ENCODE measurements at regions not wholly inside any gene's neighbourhood (a gene's known extent, or its start where the extent isn't known, plus 50 kb on each side); places are given as distances from the start of the nearest gene placed in this dataset.

DNA sequence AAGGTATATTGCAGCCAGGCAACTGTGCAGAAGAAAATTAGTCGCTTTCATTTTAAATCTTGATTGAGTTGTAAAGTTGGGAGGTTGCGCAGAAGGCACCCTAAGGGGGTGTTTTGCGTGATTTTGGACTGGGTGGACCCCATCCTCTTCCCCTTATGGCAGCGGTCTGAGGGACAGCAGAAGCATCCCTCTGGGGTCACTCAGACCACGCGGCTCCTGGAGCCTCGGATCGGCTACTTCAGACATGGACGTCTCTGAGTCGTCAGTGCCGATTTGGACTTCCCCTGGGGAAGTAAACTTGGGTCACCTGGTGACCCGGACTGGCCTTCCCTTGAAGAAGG lies 639.0 kb upstream of the DPP6 start:
- no peak for ATAC-seq
- TF ChIP-seq ISL1 (CRISPR knock-in tag; IDR thresholded peaks at IDR 0.05), result no peak
- TF ChIP-seq, protein P1, sequence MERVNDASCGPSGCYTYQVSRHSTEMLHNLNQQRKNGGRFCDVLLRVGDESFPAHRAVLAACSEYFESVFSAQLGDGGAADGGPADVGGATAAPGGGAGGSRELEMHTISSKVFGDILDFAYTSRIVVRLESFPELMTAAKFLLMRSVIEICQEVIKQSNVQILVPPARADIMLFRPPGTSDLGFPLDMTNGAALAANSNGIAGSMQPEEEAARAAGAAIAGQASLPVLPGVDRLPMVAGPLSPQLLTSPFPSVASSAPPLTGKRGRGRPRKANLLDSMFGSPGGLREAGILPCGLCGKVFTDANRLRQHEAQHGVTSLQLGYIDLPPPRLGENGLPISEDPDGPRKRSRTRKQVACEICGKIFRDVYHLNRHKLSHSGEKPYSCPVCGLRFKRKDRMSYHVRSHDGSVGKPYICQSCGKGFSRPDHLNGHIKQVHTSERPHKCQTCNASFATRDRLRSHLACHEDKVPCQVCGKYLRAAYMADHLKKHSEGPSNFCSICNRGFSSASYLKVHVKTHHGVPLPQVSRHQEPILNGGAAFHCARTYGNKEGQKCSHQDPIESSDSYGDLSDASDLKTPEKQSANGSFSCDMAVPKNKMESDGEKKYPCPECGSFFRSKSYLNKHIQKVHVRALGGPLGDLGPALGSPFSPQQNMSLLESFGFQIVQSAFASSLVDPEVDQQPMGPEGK (CRISPR knock-in tag; IDR thresholded peaks at IDR 0.05; ENCODE audit: borderline replicate concordance), result no peak
- no peak for TF ChIP-seq TCF4 (CRISPR knock-in tag; IDR thresholded peaks at IDR 0.05; ENCODE audit: borderline replicate concordance)
- no peak for TF ChIP-seq ZFP3 (CRISPR knock-in tag; IDR thresholded peaks at IDR 0.05)
- no peak for TF ChIP-seq SNAI2 (CRISPR knock-in tag; IDR thresholded peaks at IDR 0.05)
- TF ChIP-seq PPARA (CRISPR knock-in tag; IDR thresholded peaks at IDR 0.05; ENCODE audit: borderline replicate concordance), result no peak
- no peak for TF ChIP-seq CSDC2 (CRISPR knock-in tag; IDR thresholded peaks at IDR 0.05)
- TF ChIP-seq ZNF565 (CRISPR knock-in tag; conservative IDR thresholded peaks at IDR 0.05; ENCODE audit: low read depth), result no peak
- TF ChIP-seq TOX (CRISPR knock-in tag; IDR thresholded peaks at IDR 0.05; ENCODE audit: borderline replicate concordance), result no peak
- no peak for TF ChIP-seq ZFP30 (CRISPR knock-in tag; IDR thresholded peaks at IDR 0.05)
- TF ChIP-seq, protein P2, sequence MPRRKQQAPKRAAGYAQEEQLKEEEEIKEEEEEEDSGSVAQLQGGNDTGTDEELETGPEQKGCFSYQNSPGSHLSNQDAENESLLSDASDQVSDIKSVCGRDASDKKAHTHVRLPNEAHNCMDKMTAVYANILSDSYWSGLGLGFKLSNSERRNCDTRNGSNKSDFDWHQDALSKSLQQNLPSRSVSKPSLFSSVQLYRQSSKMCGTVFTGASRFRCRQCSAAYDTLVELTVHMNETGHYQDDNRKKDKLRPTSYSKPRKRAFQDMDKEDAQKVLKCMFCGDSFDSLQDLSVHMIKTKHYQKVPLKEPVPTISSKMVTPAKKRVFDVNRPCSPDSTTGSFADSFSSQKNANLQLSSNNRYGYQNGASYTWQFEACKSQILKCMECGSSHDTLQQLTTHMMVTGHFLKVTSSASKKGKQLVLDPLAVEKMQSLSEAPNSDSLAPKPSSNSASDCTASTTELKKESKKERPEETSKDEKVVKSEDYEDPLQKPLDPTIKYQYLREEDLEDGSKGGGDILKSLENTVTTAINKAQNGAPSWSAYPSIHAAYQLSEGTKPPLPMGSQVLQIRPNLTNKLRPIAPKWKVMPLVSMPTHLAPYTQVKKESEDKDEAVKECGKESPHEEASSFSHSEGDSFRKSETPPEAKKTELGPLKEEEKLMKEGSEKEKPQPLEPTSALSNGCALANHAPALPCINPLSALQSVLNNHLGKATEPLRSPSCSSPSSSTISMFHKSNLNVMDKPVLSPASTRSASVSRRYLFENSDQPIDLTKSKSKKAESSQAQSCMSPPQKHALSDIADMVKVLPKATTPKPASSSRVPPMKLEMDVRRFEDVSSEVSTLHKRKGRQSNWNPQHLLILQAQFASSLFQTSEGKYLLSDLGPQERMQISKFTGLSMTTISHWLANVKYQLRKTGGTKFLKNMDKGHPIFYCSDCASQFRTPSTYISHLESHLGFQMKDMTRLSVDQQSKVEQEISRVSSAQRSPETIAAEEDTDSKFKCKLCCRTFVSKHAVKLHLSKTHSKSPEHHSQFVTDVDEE (CRISPR knock-in tag; IDR thresholded peaks at IDR 0.05), result no peak
- no peak for TF ChIP-seq ZNF8 (CRISPR knock-in tag; IDR thresholded peaks at IDR 0.05)
- TF ChIP-seq GLIS3 (CRISPR knock-in tag; IDR thresholded peaks at IDR 0.05), result no peak
- TF ChIP-seq OSR1 (CRISPR knock-in tag; IDR thresholded peaks at IDR 0.05), result no peak
- no peak for TF ChIP-seq ESRRG (CRISPR knock-in tag; IDR thresholded peaks at IDR 0.05)
- no peak for TF ChIP-seq BACH2 (CRISPR knock-in tag; IDR thresholded peaks at IDR 0.05; ENCODE audit: borderline replicate concordance)

GRCh38 chr7:153413540-153414287 lies 638.5 kb upstream of the DPP6 start:
- no peak for ATAC-seq
- TF ChIP-seq, protein P2 (CRISPR knock-in tag; IDR thresholded peaks at IDR 0.05), result no peak
- TF ChIP-seq GLIS3 (CRISPR knock-in tag; IDR thresholded peaks at IDR 0.05) (no peak), CSDC2 (CRISPR knock-in tag; IDR thresholded peaks at IDR 0.05) (no peak), BACH2 (CRISPR knock-in tag; IDR thresholded peaks at IDR 0.05; ENCODE audit: borderline replicate concordance) (no peak), ISL1 (CRISPR knock-in tag; IDR thresholded peaks at IDR 0.05) (no peak), ARNTL (CRISPR knock-in tag; IDR thresholded peaks at IDR 0.05; ENCODE audit: borderline replicate concordance, low read depth) (no peak), ZC3H10 (CRISPR knock-in tag; IDR thresholded peaks at IDR 0.05) (no peak), TCF4 (CRISPR knock-in tag; IDR thresholded peaks at IDR 0.05; ENCODE audit: borderline replicate concordance) (no peak), ZNF565 (CRISPR knock-in tag; conservative IDR thresholded peaks at IDR 0.05; ENCODE audit: low read depth) (no peak)
- TF ChIP-seq, protein P1 (CRISPR knock-in tag; IDR thresholded peaks at IDR 0.05; ENCODE audit: borderline replicate concordance), result no peak
- TF ChIP-seq, protein P3, sequence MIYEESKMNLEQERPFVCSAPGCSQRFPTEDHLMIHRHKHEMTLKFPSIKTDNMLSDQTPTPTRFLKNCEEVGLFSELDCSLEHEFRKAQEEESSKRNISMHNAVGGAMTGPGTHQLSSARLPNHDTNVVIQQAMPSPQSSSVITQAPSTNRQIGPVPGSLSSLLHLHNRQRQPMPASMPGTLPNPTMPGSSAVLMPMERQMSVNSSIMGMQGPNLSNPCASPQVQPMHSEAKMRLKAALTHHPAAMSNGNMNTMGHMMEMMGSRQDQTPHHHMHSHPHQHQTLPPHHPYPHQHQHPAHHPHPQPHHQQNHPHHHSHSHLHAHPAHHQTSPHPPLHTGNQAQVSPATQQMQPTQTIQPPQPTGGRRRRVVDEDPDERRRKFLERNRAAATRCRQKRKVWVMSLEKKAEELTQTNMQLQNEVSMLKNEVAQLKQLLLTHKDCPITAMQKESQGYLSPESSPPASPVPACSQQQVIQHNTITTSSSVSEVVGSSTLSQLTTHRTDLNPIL (CRISPR knock-in tag; IDR thresholded peaks at IDR 0.05; ENCODE audit: low read depth), result no peak

Data from SK-N-SH treated with all-trans-retinoic acid at 6 μM for 48 hours (cell line).